GM21737 (cell line): ENCODE measurements at regions not wholly inside any gene's neighbourhood (a gene's known extent, or its start where the extent isn't known, plus 50 kb on each side); places are given as distances from the start of the nearest gene placed in this dataset.
"Not testable (repeated sequence)": the region's sequence is repeated elsewhere in the genome, so short reads cannot be mapped to it uniquely, and the experiment has no call there.

Experiments
- ATAC-seq: cut with Tn5 transposase; IDR thresholded peaks from one replicate; pipeline ENCODE4 v1.9.1; 2021; ENCODE audit warnings: mild to moderate bottlenecking, moderate library complexity; ENCODE audit not compliant: unreplicated experiment

DNA sequence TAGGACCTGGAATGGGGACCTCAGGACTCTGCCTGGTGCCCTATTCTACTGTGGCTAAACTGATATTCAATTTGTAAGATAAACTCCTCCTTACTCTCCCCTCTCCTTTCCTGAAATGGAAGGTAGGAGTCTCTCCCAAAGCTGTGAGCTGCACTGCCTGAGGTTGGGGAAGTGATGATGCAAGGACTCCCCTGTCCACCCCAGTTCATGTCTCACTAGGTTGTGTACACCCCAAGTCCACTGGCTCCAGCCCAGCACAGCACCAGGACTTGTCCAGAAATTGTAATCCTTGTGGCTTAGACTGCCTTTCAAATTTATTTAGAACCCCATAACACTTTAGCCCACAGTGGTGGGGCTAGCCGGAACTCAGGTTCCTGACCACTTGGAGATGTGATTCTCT lies 247.2 kb upstream of the CTBP2 start:
- no peak for ATAC-seq

- ATAC-seq, result no peak
Observed at GRCh38 chr10:125407000-125407502, 246.7 kb upstream of the CTBP2 start.

DNA sequence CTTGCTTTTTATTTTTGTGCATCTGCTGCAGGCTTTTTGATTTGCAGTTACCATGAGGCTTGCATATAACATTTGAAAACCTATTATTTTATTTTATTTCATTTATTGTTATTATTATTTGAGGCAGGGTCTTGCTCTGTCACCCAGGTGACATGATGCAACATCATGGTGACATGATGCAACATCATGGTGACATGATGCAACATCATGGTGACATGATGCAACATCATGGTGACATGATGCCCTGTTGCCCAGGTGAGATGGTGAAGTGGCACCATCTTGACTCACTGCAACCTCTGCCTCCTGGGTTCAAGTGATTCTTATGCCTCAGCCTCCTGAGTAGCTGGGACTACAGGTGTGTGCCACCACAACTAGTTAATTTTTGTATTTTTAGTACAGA lies 244.5 kb upstream of the CTBP2 start:
- not testable (repeated sequence) for ATAC-seq

GRCh38 chr10:125401462-125401861 lies 241.1 kb upstream of the CTBP2 start:
- no peak for ATAC-seq

DNA sequence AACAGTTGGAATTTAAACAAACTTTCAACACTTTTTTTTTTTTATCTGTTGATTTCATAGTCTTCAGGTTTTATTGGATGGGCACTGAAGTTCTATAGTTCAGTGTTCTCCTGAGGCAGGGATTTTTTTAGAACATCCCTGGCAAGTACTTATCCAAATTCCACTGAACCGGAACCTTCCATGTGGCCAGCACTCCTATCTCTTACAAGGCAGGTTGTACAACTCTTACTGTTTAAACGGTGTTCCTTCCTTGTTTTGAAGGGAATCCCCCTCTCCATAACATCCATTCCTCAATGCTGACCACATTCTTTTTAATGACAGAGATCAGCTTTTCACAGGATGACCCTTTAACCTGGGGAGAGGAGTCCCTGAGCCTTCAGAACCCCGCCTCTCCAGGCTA lies 238.9 kb upstream of the CTBP2 start:
- no peak for ATAC-seq

GRCh38 chr10:125398270-125398669 lies 237.9 kb upstream of the CTBP2 start:
- no peak for ATAC-seq

DNA sequence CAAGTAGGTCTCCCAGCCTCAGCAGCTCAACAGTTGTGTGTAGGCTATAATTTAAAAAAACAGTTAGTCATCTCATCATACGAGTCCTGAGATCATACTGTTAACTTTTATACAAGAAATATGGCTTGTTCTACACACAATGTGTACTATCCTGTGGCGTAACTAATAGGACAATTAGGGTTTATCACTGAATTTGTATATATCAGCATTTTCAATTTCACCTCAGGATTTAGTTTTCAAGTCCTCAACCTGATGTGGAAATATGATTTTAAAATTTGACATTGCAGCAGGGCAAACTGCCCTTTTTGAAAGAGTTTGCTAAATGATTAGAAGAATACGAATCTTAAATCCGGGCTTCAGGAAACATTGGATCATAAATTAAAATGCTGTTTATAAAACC lies 237.2 kb upstream of the CTBP2 start:
- no peak for ATAC-seq

DNA sequence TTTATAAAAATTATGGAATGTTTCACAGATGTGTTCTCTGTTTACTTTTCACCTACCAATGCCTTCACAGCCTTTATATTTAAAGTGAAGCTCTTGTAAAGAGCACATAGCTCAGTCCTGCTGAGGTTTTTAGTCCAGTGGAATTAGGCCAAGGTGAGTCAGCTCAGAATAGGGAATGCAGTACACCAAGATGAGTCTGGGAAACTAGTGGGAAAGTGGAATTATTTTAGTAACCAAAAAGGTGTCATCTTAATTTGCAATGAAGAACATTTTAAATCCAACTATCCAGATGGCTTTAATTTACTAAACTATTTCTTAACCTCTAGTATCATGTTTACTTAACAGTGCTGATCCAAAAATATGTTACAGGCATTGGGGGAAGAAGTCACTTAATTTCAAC lies 236.3 kb upstream of the CTBP2 start:
- ATAC-seq, result no peak

- ATAC-seq, result no peak
Observed at GRCh38 chr10:125392609-125393008, 232.2 kb upstream of the CTBP2 start.

GRCh38 chr10:125392154-125392553 lies 231.8 kb upstream of the CTBP2 start:
- no peak for ATAC-seq

DNA sequence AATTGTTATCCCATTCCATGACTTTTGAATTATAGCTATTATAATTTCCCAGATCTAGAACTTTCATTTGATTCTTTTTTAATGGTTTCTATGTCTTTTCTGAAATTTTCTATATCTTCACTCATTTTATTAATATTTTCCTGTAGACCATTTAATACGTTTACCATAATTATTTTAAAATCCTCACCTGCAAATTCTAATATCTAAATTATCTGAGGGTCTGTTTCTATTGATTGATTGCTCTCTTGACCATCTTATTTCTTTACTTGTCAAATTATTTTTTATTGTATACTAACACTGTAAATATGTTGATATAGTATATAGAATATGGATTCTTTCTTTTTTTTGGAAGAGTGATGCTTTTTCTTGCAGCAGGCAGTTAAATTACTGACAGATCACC lies 229.3 kb upstream of the CTBP2 start:
- ATAC-seq, result no peak

DNA sequence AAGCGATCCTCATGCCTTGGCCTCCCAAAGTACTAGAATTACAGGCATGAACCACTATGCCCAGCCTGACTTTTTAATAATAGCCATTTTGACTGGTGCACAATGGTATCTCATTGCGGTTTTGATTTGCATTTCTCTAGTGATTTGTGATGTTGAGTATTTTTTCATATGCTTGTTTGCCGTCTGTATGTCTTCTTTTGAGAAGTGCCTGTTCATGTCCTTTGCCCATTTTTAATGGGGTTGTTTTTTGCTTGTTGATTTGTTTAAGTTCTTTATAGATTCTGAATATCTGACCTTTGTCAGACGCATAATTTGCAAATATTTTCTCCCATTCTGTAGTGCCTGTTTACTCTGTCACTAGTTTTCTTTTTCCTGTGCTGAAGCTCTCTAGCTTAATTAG lies 219.2 kb upstream of the CTBP2 start:
- ATAC-seq, result no peak

DNA sequence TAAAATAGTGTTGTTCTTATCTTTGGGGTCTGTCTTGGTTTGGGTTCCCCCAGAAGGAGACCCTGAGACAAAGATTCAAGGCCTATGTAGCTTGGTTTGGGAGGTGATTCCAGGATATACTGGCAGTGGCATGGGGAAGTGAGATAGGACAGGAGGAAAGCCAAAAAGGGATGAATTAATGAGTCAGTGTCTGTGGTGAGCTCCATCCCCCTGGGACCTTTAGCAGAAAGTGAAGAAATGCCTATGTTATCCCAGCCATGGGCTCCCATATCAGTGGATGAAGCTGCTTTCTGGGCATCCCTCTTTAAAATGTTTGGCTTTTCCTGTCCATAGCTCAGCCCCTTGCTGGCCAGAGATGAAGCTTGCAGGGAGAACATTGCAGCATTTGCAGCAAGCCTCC lies 217.0 kb upstream of the CTBP2 start:
- no peak for ATAC-seq

- ATAC-seq, result no peak
Observed at GRCh38 chr10:125375210-125375609, 214.8 kb upstream of the CTBP2 start.

- ATAC-seq, result no peak
Observed at GRCh38 chr10:125373546-125373945, 213.2 kb upstream of the CTBP2 start.

GRCh38 chr10:125370578-125370977 lies 210.2 kb upstream of the CTBP2 start:
- no peak for ATAC-seq

DNA sequence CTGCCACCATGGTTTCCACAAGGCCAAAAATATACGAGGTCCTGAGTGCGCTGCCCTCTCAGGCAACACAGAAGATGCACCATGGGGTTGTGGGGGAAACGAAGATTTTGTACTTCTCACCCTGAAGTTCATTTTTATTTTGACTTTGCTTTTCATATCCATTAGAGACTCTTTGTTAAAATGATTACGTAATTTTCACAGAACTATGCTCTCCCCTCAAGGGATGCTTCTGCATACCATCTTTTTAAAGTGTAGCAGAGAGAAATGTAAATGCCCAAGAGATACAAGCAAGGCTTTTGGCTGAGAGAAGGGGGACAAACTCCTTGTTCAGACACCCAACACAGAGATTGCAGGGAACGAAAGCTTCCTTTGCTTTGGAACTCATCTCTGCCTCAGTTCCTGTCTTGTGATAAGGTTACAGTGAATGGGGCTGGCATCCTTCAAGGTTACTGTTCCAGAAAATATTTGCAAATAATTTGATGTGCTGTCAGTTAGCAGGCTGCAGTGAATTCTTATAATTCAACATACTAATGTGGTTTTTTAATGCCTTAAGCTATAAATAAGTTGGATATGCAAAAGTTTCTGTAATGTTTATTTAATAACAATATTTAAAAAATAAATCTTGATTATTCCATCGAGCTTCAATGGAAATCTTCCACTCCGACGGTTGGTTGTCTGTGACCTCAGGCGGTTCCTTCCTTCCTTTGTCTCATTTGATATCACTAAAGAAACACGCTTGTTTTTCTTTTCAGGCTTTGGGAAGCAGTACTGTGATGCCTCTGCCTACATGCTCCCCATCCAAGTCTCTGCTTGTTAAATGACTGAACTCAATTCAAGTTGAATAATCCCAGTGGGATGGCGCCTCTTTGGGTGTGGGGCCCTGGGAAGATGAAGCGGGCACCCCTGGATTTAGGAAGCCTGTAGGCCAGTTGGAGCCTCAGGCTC lies 209.3 kb upstream of the CTBP2 start:
- no peak for ATAC-seq

- ATAC-seq, result no peak
Observed at GRCh38 chr10:125368146-125368545, 207.8 kb upstream of the CTBP2 start.

DNA sequence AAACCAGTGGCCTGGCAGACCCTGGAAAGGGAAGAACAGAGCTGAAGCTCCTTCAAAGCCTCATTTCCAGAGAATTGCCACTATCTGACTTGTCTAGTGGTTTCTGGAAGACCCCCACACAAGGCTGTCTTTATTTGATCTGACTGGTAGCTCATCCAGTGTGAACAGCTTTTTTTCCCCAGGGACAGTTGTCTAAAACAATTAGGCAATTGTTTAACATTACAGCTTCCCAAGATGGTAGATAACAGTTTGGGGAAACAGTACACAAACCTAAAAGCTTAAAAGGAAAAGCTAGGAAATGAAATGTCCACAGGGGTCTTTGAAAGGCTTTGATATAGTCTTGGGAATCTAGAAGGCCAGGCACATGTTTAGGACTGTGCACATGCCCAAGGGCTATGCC lies 203.4 kb upstream of the CTBP2 start:
- no peak for ATAC-seq

GRCh38 chr10:125362950-125363349 lies 202.6 kb upstream of the CTBP2 start:
- ATAC-seq, result no peak

DNA sequence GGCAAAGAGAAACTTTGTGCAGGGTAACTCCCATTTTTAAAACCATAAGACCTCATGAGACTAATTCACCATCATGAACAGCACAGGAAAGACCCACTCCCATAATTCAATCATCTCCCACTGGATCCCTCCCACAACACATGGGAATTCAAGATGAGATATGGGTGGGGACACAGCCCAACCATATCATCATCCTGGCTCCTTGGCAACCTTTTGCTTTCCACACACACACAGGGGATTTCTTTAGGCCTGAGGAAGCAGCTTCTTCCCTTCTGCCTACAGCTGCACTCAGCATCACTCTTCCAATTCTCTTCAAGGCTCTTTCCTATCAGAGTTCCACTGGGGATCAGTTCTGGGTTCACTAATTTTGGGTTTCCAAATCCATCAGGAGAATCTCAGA lies 199.0 kb upstream of the CTBP2 start:
- ATAC-seq, result no peak

DNA sequence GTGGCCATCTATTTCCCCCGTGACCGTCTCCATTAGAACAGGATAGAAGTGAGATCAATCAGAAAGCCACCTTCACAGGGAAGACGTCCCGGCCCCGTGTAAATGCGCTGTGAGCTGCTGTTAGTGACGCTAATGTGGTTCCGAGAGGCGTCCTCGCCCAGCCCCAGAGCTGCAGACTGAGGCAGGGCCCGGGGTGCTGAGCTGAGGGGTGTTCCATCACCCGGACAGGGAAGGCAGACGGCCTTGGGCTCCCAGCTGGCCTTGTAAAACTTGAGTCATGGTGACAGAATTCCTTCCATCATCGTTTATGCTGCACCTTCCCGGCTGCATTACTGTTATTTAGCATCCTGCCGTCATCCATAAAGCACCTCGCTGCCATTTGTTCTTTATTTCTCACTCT lies 195.3 kb upstream of the CTBP2 start:
- ATAC-seq, result no peak

- ATAC-seq, result no peak
Observed at GRCh38 chr10:125350519-125350918, 190.2 kb upstream of the CTBP2 start.
